Spleen (tissue), 7 donors: ENCODE measurements at regions not wholly inside any gene's neighbourhood (a gene's known extent, or its start where the extent isn't known, plus 50 kb on each side); places are given as distances from the start of the nearest gene placed in this dataset.

ENCODE experiments used
- POLR2A ChIP-seq, 3 donors: fragments of 450-650 bp; IDR thresholded peaks; one replicate each; pipeline ENCODE4 v1.5.1; 2017; ENCODE audit warnings: antibody characterized with exemption in 3 of 3, mild to moderate bottlenecking in 1 of 3
- POLR2AphosphoS5 ChIP-seq, 3 donors: sonication (generic); formaldehyde crosslinking; IDR thresholded peaks; one replicate each; pipeline ENCODE4 v1.5.1; 2017; ENCODE audit warnings: antibody characterized with exemption in 3 of 3
- TF ChIP-seq, protein P1 (sequence below), 11 experiments: fragments of 200-600 bp in 7 of 11; fragments of 450-650 bp in 4 of 11; sonication (generic) in 4 of 11; IDR thresholded peaks in 8 of 11; conservative IDR thresholded peaks in 3 of 11; 1 replicate in 7 of 11; 2 replicates in 4 of 11; pipeline versions ENCODE4 v1.4.0 to v1.8.0; 2016 to 2021; ENCODE audit warnings: antibody characterized with exemption in 11 of 11, inconsistent platforms in 4 of 11, mild to moderate bottlenecking in 1 of 11
- donor health status: DM: no; HTN: no; CAD: no; lungs with moderate emphysema.
- donor health status: DM: no; HTN: no; CAD: no.
- donor health status: DM: no; HTN: no; CAD: no.

DNA sequence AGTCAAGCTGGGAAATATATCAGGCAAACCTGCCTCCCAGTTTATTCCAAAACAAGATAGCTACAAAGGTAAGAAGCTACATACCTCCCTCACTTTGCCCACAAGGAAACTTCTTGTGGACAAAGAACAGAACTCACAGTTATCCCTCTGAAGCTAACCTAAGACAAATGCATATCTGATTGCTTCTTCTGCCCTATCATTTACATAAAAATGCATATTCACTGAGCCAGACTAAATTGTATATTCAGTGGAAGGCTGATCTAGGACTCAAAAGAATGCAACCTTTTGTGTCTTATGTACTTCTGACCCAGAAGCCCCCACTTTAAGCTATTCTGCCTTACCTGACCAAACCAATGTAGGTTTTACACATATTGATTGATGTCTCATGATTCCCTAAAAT is 276.8 kb downstream of the HTR1A start:
- TF ChIP-seq POLR2AphosphoS5 (IDR thresholded peaks at IDR 0.05) (no peak), POLR2A (IDR thresholded peaks at IDR 0.05) (no peak)
- TF ChIP-seq, protein P1, sequence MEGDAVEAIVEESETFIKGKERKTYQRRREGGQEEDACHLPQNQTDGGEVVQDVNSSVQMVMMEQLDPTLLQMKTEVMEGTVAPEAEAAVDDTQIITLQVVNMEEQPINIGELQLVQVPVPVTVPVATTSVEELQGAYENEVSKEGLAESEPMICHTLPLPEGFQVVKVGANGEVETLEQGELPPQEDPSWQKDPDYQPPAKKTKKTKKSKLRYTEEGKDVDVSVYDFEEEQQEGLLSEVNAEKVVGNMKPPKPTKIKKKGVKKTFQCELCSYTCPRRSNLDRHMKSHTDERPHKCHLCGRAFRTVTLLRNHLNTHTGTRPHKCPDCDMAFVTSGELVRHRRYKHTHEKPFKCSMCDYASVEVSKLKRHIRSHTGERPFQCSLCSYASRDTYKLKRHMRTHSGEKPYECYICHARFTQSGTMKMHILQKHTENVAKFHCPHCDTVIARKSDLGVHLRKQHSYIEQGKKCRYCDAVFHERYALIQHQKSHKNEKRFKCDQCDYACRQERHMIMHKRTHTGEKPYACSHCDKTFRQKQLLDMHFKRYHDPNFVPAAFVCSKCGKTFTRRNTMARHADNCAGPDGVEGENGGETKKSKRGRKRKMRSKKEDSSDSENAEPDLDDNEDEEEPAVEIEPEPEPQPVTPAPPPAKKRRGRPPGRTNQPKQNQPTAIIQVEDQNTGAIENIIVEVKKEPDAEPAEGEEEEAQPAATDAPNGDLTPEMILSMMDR (IDR thresholded peaks at IDR 0.05 in 8 of 11, conservative IDR thresholded peaks at IDR 0.05 in 3 of 11) = no peak
